ENCODE measurements at regions not wholly inside any gene's neighbourhood (a gene's known extent, or its start where the extent isn't known, plus 50 kb on each side); places are given as distances from the start of the nearest gene placed in this dataset.

GRCh38 chr12:126171937-126172559 lies 1106.8 kb downstream of the AACS start:
- DNase-seq (ENCODE audit: low read depth), result no peak

- DNase-seq (ENCODE audit: low read depth), result no peak
Observed at GRCh38 chr12:126182619-126183236, 1117.5 kb downstream of the AACS start.

- no peak for DNase-seq (ENCODE audit: low read depth)
Observed at GRCh38 chr12:126185025-126185424, 1119.8 kb downstream of the AACS start.

GRCh38 chr12:126189856-126190255 lies 1124.6 kb downstream of the AACS start:
- no peak for DNase-seq (ENCODE audit: low read depth)

GRCh38 chr12:126191031-126191891 lies 1126.0 kb downstream of the AACS start:
- DNase-seq (ENCODE audit: low read depth), result no peak

GRCh38 chr12:126191949-126192348 lies 1126.7 kb downstream of the AACS start:
- no peak for DNase-seq (ENCODE audit: low read depth)

- DNase-seq (ENCODE audit: low read depth), result no peak
Observed at GRCh38 chr12:126193190-126193589, 1128.0 kb downstream of the AACS start.

GRCh38 chr12:126196263-126196662 lies 1131.0 kb downstream of the AACS start:
- DNase-seq (ENCODE audit: low read depth), result no peak

- no peak for DNase-seq (ENCODE audit: low read depth)
Observed at GRCh38 chr12:126198516-126198915, 1133.3 kb downstream of the AACS start.

GRCh38 chr12:126198966-126199692 lies 1133.9 kb downstream of the AACS start:
- DNase-seq (ENCODE audit: low read depth), result peak; percentile 9

GRCh38 chr12:126201981-126202537 lies 1136.8 kb downstream of the AACS start:
- peak; percentile 20 for DNase-seq (ENCODE audit: low read depth)

- DNase-seq (ENCODE audit: low read depth), result no peak
Observed at GRCh38 chr12:126204326-126204725, 1139.1 kb downstream of the AACS start.

GRCh38 chr12:126210026-126210425 lies 1144.8 kb downstream of the AACS start:
- DNase-seq (ENCODE audit: low read depth), result no peak

- peak; percentile 28 for DNase-seq (ENCODE audit: low read depth)
Observed at GRCh38 chr12:126210448-126210847, 1145.2 kb downstream of the AACS start.

- no peak for DNase-seq (ENCODE audit: low read depth)
Observed at GRCh38 chr12:126212824-126213223, 1147.6 kb downstream of the AACS start.

GRCh38 chr12:126218697-126219096 lies 1153.5 kb downstream of the AACS start:
- DNase-seq (ENCODE audit: low read depth), result no peak

GRCh38 chr12:126219139-126219538 lies 1153.9 kb downstream of the AACS start:
- no peak for DNase-seq (ENCODE audit: low read depth)

- peak; percentile 17 for DNase-seq (ENCODE audit: low read depth)
Observed at GRCh38 chr12:126219654-126220279, 1154.5 kb downstream of the AACS start.

GRCh38 chr12:126224032-126224431 lies 1158.8 kb downstream of the AACS start:
- no peak for DNase-seq (ENCODE audit: low read depth)

GRCh38 chr12:126228936-126229335 lies 1163.7 kb downstream of the AACS start:
- DNase-seq (ENCODE audit: low read depth), result no peak

- DNase-seq (ENCODE audit: low read depth), result no peak
Observed at GRCh38 chr12:126232711-126233110, 1167.5 kb downstream of the AACS start.

Data from HT1080 (cell line).